Neutrophil (primary cell): ENCODE measurements at regions not wholly inside any gene's neighbourhood (a gene's known extent, or its start where the extent isn't known, plus 50 kb on each side); places are given as distances from the start of the nearest gene placed in this dataset.
"Not testable (repeated sequence)": the region's sequence is repeated elsewhere in the genome, so short reads cannot be mapped to it uniquely, and the experiment has no call there.

ENCODE experiments used
- H3K27ac ChIP-seq: fragments of 200-600 bp; sonication (generic); 2 replicates; pipeline ENCODE4 v1.5.1; 2016; ENCODE audit warnings: mild to moderate bottlenecking, moderate library complexity
- H3K27me3 ChIP-seq: fragments of 200-600 bp; sonication (generic); 2 replicates; pipeline ENCODE4 v1.6.0; 2016; ENCODE audit warnings: mild to moderate bottlenecking
- H3K36me3 ChIP-seq: fragments of 200-600 bp; sonication (generic); 2 replicates; pipeline ENCODE4 v1.5.1; 2017
- H3K4me1 ChIP-seq, 2 experiments: fragments of 200-600 bp in 1 of 2; sonication (generic) in 1 of 2; 1 replicate in 1 of 2; 2 replicates in 1 of 2; pipeline versions ENCODE4 v1.5.1 to v1.6.1; 2013 to 2016; ENCODE audit warnings: low read depth in 1 of 2, low read length in 1 of 2, mild to moderate bottlenecking in 1 of 2, moderate library complexity in 1 of 2; ENCODE audit not compliant: control insufficient read depth in 1 of 2, insufficient read depth in 1 of 2
- H3K4me3 ChIP-seq, 2 experiments: fragments of 200-600 bp in 1 of 2; sonication (generic) in 1 of 2; 1 replicate in 1 of 2; 2 replicates in 1 of 2; pipeline ENCODE4 v1.5.1; 2013 to 2016; ENCODE audit warnings: low read depth in 1 of 2, low read length in 1 of 2, mild to moderate bottlenecking in 1 of 2, moderate library complexity in 1 of 2
- H3K9me3 ChIP-seq: fragments of 200-600 bp; sonication (generic); 2 replicates; pipeline ENCODE4 v1.5.1; 2016
- CTCF ChIP-seq: fragments of 200-600 bp; sonication (generic); IDR thresholded peaks from 2 replicates; pipeline ENCODE4 v1.5.1; 2016; ENCODE audit warnings: antibody characterized with exemption

- H3K27me3 ChIP-seq: no peaks in the 10 kb centered on the region
- H3K4me3 ChIP-seq: no peak overlapping the region
- H3K4me1 ChIP-seq: no peaks in the 10 kb centered on the region
- no peaks in the 10 kb centered on the region for H3K9me3 ChIP-seq
- no peak for TF ChIP-seq CTCF
- H3K36me3 ChIP-seq: no peaks in the 10 kb centered on the region
- no peak overlapping the region for H3K27ac ChIP-seq
Measured at GRCh38 chr3:135582800-135583199, 382.7 kb upstream of the PPP2R3A start.

GRCh38 chr3:135596563-135596962 is 369.0 kb upstream of the PPP2R3A start:
- H3K4me1 ChIP-seq: no peaks in the 10 kb centered on the region

GRCh38 chr3:135597855-135598254 is 367.7 kb upstream of the PPP2R3A start:
- H3K27ac ChIP-seq: no peak overlapping the region
- TF ChIP-seq CTCF: no peak
- H3K4me3 ChIP-seq: no peak overlapping the region
- no peaks in the 10 kb centered on the region for H3K9me3 ChIP-seq
- no peaks in the 10 kb centered on the region for H3K27me3 ChIP-seq
- H3K4me1 ChIP-seq: no peaks in the 10 kb centered on the region
- no peaks in the 10 kb centered on the region for H3K36me3 ChIP-seq

More at GRCh38 chr3:135596563-135596962, 369.0 kb upstream of the PPP2R3A start:
- Histone ChIP-seq H3K9me3 (no peaks in the 10 kb centered on the region), H3K27me3 (no peaks in the 10 kb centered on the region), H3K27ac (no peak overlapping the region), H3K36me3 (no peaks in the 10 kb centered on the region), H3K4me3 (no peak overlapping the region)
- TF ChIP-seq CTCF: no peak

- no peak for TF ChIP-seq CTCF
- Histone ChIP-seq H3K9me3 (no peaks in the 10 kb centered on the region), H3K4me1 (no peaks in the 10 kb centered on the region), H3K27ac (no peak overlapping the region), H3K36me3 (no peaks in the 10 kb centered on the region), H3K27me3 (no peaks in the 10 kb centered on the region), H3K4me3 (no peak overlapping the region)
Measured at GRCh38 chr3:135598597-135598996, 366.9 kb upstream of the PPP2R3A start.

- H3K36me3 ChIP-seq, H3K4me1 ChIP-seq, H3K9me3 ChIP-seq, H3K27me3 ChIP-seq, H3K4me3 ChIP-seq, H3K27ac ChIP-seq: not testable (repeated sequence)
Measured at GRCh38 chr3:135604512-135604911, 361.0 kb upstream of the PPP2R3A start.

- Histone ChIP-seq H3K36me3 (no peaks in the 10 kb centered on the region), H3K9me3 (no peaks in the 10 kb centered on the region), H3K4me3 (no peak overlapping the region), H3K27ac (no peak overlapping the region), H3K4me1 (no peaks in the 10 kb centered on the region), H3K27me3 (no peaks in the 10 kb centered on the region)
- TF ChIP-seq CTCF: no peak
Measured at GRCh38 chr3:135618123-135618522, 347.4 kb upstream of the PPP2R3A start.
